Ectodermal cell (in vitro differentiated cells): ENCODE measurements at regions not wholly inside any gene's neighbourhood (a gene's known extent, or its start where the extent isn't known, plus 50 kb on each side); places are given as distances from the start of the nearest gene placed in this dataset.
"Not testable (repeated sequence)": the region's sequence is repeated elsewhere in the genome, so short reads cannot be mapped to it uniquely, and the experiment has no call there.

Source experiments
- H3K27ac ChIP-seq: 2 replicates; pipeline ENCODE4 v1.7.0; 2013; ENCODE audit warnings: mild to moderate bottlenecking, low read depth, low read length; ENCODE audit not compliant: insufficient read depth, poor library complexity, severe bottlenecking
- H3K27me3 ChIP-seq: 2 replicates; pipeline ENCODE4 v1.7.0; 2013; ENCODE audit warnings: mild to moderate bottlenecking, low read length; ENCODE audit not compliant: insufficient read depth, control insufficient read depth, poor library complexity, severe bottlenecking
- H3K36me3 ChIP-seq: one replicate; pipeline ENCODE4 v1.7.0; 2013; ENCODE audit warnings: low read length; ENCODE audit not compliant: control insufficient read depth, insufficient read depth
- H3K4me1 ChIP-seq: one replicate; pipeline ENCODE4 v1.7.0; 2013; ENCODE audit warnings: low read length; ENCODE audit not compliant: control insufficient read depth, insufficient read depth
- H3K4me3 ChIP-seq: 2 replicates; pipeline ENCODE4 v1.7.0; 2013; ENCODE audit warnings: low read depth, low read length, control low read depth; ENCODE audit not compliant: insufficient read depth
- H3K9me3 ChIP-seq: 2 replicates; pipeline ENCODE4 v1.7.0; 2013; ENCODE audit warnings: mild to moderate bottlenecking, low read length, moderate library complexity; ENCODE audit not compliant: control insufficient read depth
- WGBS, 2 experiments: methylation state at CpG; one replicate each; pipeline ENCODE4 v1.1.7; 2013; ENCODE audit warnings: missing lambda C conversion rate in 2 of 2; 5-methylcytosine and 5-hydroxymethylcytosine counted together

GRCh38 chr2:82005889-82006288 is 1701.3 kb upstream of the LRRTM1 start:
- H3K9me3 ChIP-seq, H3K4me1 ChIP-seq, H3K27ac ChIP-seq, H3K36me3 ChIP-seq, H3K27me3 ChIP-seq, H3K4me3 ChIP-seq: not testable (repeated sequence)
- 27 to 47% methylated on average over 4 to 5 of the region's 5 CpGs for WGBS, 2 experiments

GRCh38 chr2:82001614-82002013 is 1697.1 kb upstream of the LRRTM1 start:
- Histone ChIP-seq H3K9me3 (no peaks in the 10 kb centered on the region), H3K4me3 (no peak overlapping the region), H3K27ac (no peak overlapping the region), H3K27me3 (no peaks in the 10 kb centered on the region), H3K4me1 (peaks cover 9% of the 10 kb centered on the region), H3K36me3 (no peaks in the 10 kb centered on the region)
- 50 to 75% methylated on average over 2 to 4 of the region's 4 CpGs for WGBS, 2 experiments

GRCh38 chr2:82000606-82001005 is 1696.1 kb upstream of the LRRTM1 start:
- H3K27me3 ChIP-seq, result no peaks in the 10 kb centered on the region
- no peaks in the 10 kb centered on the region for H3K9me3 ChIP-seq
- peaks cover 9% of the 10 kb centered on the region for H3K4me1 ChIP-seq
- no peak overlapping the region for H3K27ac ChIP-seq
- no peaks in the 10 kb centered on the region for H3K36me3 ChIP-seq
- WGBS, 2 experiments, result 95 to 100% methylated on average over 1 to 2 of the region's 2 CpGs
- no peak overlapping the region for H3K4me3 ChIP-seq

- H3K4me1 ChIP-seq, result peaks cover 5% of the 10 kb centered on the region
- WGBS, 2 experiments, result 98 to 99% methylated on average over 3 of the region's 3 CpGs
- no peaks in the 10 kb centered on the region for H3K9me3 ChIP-seq
- H3K4me3 ChIP-seq, result no peak overlapping the region
- H3K36me3 ChIP-seq, result no peaks in the 10 kb centered on the region
- H3K27ac ChIP-seq, result no peak overlapping the region
- H3K27me3 ChIP-seq, result no peaks in the 10 kb centered on the region
Measured at GRCh38 chr2:81996332-81996731, 1691.8 kb upstream of the LRRTM1 start.

DNA sequence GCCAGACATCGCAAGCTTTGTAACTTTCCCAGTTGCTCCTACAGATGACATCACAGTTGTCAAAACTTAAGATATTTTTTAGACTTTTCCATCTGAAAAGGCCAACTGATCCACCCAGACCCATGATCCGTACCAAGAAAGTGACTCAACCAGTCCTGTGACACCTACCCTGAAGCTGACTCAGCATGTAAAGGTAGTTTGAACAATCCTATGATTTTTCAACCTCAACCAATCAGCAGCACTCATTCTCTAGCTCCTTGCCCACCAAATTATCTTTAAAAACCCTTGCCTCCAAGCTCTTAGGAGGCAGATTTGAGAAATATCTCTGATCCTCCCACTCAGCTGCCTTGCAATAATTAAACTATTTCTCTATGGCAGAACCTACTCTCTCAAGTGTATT is 1686.7 kb upstream of the LRRTM1 start:
- H3K27me3 ChIP-seq, result no peaks in the 10 kb centered on the region
- no peak overlapping the region for H3K4me3 ChIP-seq
- no peaks in the 10 kb centered on the region for H3K36me3 ChIP-seq
- no peaks in the 10 kb centered on the region for H3K4me1 ChIP-seq
- H3K27ac ChIP-seq, result no peak overlapping the region
- WGBS, 2 experiments, result 90 to 95% methylated on average over 2 of the region's 2 CpGs
- no peaks in the 10 kb centered on the region for H3K9me3 ChIP-seq

DNA sequence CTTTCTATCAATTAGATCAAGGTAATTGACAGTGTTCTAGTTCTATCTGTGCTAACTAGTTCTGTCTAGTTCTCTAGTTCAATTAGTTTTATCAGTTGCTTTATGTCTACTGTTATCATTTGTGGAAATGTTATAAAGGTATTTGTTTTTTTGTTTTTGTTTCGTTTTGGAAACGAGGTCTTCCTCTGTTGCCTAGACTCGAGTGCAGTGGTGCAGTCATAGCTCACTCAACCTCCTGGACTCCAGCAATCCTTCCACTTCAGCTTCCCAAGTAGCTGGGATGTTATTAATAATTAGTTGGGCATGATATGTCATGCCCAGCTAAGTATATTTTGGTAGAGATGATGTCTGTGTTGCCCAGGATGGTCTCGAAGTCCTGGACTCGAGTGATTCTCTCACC is 1682.8 kb upstream of the LRRTM1 start:
- no peaks in the 10 kb centered on the region for H3K9me3 ChIP-seq
- H3K4me3 ChIP-seq, result no peak overlapping the region
- H3K27me3 ChIP-seq, result no peaks in the 10 kb centered on the region
- no peaks in the 10 kb centered on the region for H3K36me3 ChIP-seq
- WGBS, 2 experiments, result 94 to 98% methylated on average over 5 of the region's 5 CpGs
- H3K27ac ChIP-seq, result no peak overlapping the region
- H3K4me1 ChIP-seq, result no peaks in the 10 kb centered on the region

DNA sequence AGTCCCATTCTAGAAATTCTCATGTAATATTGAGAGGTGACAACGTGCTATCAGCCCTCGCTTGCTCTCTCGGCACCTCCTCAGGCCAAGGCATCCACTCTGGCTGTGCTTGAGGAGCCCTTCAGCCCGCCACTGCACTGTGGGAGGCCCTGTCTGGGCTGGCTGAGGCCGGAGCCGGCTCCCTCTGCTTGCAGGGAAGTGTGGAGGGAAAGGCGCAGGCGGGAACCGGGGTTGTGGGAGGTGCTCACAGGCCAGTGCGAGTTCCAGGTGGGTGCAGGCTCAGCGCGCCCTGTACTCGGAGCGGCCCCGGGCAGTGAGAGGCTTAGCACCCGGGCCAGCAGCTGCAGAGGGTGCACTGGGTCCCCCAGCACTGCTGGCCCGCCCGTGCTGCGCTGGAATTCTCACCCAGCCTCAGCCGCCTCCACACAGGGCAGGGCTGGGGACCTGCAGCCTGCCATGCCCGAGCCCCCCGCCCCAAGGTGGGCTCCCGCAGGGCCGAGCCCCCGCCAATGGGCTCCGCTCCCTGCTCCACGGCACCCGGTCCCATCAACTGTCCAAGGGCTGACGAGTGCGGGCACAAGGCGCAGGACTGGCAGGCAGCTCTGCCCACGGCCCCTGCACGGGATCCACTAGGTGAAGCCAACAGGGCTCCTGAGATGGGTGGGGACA is 1680.6 kb upstream of the LRRTM1 start:
- Histone ChIP-seq H3K27me3 (no peaks in the 10 kb centered on the region), H3K4me3 (no peak overlapping the region), H3K27ac (no peak overlapping the region), H3K9me3 (no peaks in the 10 kb centered on the region), H3K36me3 (no peaks in the 10 kb centered on the region), H3K4me1 (no peaks in the 10 kb centered on the region)
- WGBS, 2 experiments, result 95 to 96% methylated on average over 33 of the region's 33 CpGs

DNA sequence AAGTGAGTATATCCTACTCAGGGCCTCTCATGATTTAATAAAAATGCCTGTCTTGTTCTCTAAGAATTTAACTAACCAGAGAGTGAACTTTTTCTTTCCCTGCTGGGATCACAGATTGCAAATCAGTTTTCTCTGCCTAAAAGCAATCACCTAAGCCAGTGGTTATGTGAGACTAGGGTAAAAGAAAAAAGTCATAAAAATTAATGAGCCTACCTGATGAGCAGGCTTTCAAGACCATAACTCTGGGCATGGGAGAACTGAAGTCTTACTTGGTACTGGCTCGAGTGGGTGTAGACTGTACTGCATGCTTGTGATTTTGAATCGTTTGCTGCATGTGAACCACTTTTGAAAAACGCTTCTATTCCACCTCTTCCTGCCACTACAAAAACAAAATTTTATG is 1677.0 kb upstream of the LRRTM1 start:
- Histone ChIP-seq H3K4me3 (no peak overlapping the region), H3K27me3 (no peaks in the 10 kb centered on the region), H3K36me3 (no peaks in the 10 kb centered on the region), H3K27ac (no peak overlapping the region), H3K9me3 (no peaks in the 10 kb centered on the region), H3K4me1 (no peaks in the 10 kb centered on the region)
- 87 to 96% methylated on average over 3 of the region's 3 CpGs for WGBS, 2 experiments

GRCh38 chr2:81979086-81979485 is 1674.5 kb upstream of the LRRTM1 start:
- no peak overlapping the region for H3K4me3 ChIP-seq
- H3K36me3 ChIP-seq, result no peaks in the 10 kb centered on the region
- no peak overlapping the region for H3K27ac ChIP-seq
- 90 to 92% methylated on average over 3 of the region's 3 CpGs for WGBS, 2 experiments
- H3K9me3 ChIP-seq, result no peaks in the 10 kb centered on the region
- no peaks in the 10 kb centered on the region for H3K4me1 ChIP-seq
- no peaks in the 10 kb centered on the region for H3K27me3 ChIP-seq

DNA sequence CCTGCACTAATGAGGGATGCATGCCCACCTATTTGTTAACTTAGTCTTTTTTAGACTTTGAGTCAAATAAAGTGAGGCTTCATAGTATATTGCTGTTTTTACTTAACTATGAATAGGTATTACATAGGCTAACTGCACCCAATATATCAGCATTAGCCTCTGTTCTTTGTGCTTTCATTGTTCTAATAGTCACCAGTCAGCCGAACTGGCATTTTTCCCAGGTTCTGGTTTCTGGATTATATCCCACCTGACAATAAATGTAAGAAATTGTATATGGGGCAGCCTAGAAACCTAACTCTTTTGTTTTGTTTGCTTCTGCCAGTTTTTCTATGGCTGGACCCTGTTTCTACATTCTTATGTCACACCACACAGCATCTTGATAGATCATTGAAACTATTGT is 1672.4 kb upstream of the LRRTM1 start:
- Histone ChIP-seq H3K36me3 (no peaks in the 10 kb centered on the region), H3K4me3 (no peak overlapping the region), H3K27me3 (no peaks in the 10 kb centered on the region), H3K27ac (no peak overlapping the region), H3K4me1 (no peaks in the 10 kb centered on the region), H3K9me3 (no peaks in the 10 kb centered on the region)
- 93 to 100% methylated on average over 1 of the region's 1 CpG for WGBS, 2 experiments

- Histone ChIP-seq H3K27me3 (no peaks in the 10 kb centered on the region), H3K4me3 (no peak overlapping the region), H3K9me3 (no peaks in the 10 kb centered on the region), H3K36me3 (no peaks in the 10 kb centered on the region), H3K4me1 (no peaks in the 10 kb centered on the region), H3K27ac (no peak overlapping the region)
- 83 to 84% methylated on average over 1 of the region's 1 CpG for WGBS, 2 experiments
Measured at GRCh38 chr2:81974216-81974615, 1669.7 kb upstream of the LRRTM1 start.
